ENCODE measurements at regions not wholly inside any gene's neighbourhood (a gene's known extent, or its start where the extent isn't known, plus 50 kb on each side); places are given as distances from the start of the nearest gene placed in this dataset.

GRCh38 chr13:76129305-76130000 is 493.3 kb downstream of the LMO7 start:
- H2BK120ac ChIP-seq (ENCODE audit: low read depth, low read length, poor library complexity, severe bottlenecking), result no peak overlapping the region
- H2BK20ac ChIP-seq (ENCODE audit: low read depth, low read length, poor library complexity, severe bottlenecking), result no peak overlapping the region
- H3K79me1 ChIP-seq (ENCODE audit: insufficient read depth, low read depth, low read length, poor library complexity, severe bottlenecking), result no peaks in the 10 kb centered on the region
- Mint-ChIP-seq H3K4me1 (peaks cover 4 to 5% of the 10 kb centered on the region in 2 experiments; a peak in 2 of 4 replicates), H3K9me3 (peaks cover 8 to 9% of the 10 kb centered on the region in 2 experiments; a peak in 3 of 5 replicates), H3K27me3 (ENCODE audit: low read depth) (no peaks in the 10 kb centered on the region), H3K36me3 (ENCODE audit: insufficient read depth in 1 of 3, low read depth in 3 of 3) (peaks cover 0 to 10% (median 0%) of the 10 kb centered on the region in 3 experiments; a peak in 2 of 7 replicates), H3K4me3 (no peak overlapping the region), H3K27ac (peak overlapping the region in 1 of 3 experiments; percentile 41; a peak in 1 of 7 replicates)
- TF ChIP-seq CTCF (conservative IDR thresholded peaks at IDR 0.05), result no peak
- H3K27me3 ChIP-seq (ENCODE audit: insufficient read depth, low read length), result no peaks in the 10 kb centered on the region
- H4K91ac ChIP-seq (ENCODE audit: insufficient read length, low read depth, low read length), result no peak overlapping the region
- H3K18ac ChIP-seq (ENCODE audit: insufficient read length, low read depth, low read length), result no peak overlapping the region
- no peak overlapping the region for H4K8ac ChIP-seq (replicated peaks; ENCODE audit: insufficient read length, low read depth, low read length)
- H3K4me1 ChIP-seq (ENCODE audit: insufficient read depth, low read length), result no peaks in the 10 kb centered on the region
- WGBS (ENCODE audit: extremely low coverage, insufficient read length, low lambda C conversion rate), result no CpG with 5 or more reads among the region's 6 CpGs
- H3K4me2 ChIP-seq (ENCODE audit: insufficient read depth, insufficient read length, low read length), result no peak overlapping the region
- H2AK5ac ChIP-seq (ENCODE audit: insufficient read length, low read length), result no peak overlapping the region
- no peak overlapping the region for H3K4ac ChIP-seq (ENCODE audit: low read depth, low read length)
- no peak overlapping the region for H4K5ac ChIP-seq (ENCODE audit: insufficient read length, low read depth, low read length)
- no peak overlapping the region for H3K56ac ChIP-seq (ENCODE audit: insufficient read length, low read depth, low read length)
- H3K23me2 ChIP-seq (ENCODE audit: insufficient read length, low read depth, low read length, poor library complexity, severe bottlenecking), result no peaks in the 10 kb centered on the region
- H3K27ac ChIP-seq (ENCODE audit: insufficient read length, low read depth, low read length), result no peak overlapping the region
- no peak overlapping the region for H2BK15ac ChIP-seq (ENCODE audit: low read depth, low read length)
- H3T11ph ChIP-seq (ENCODE audit: low read length), result no peak overlapping the region
- no peak overlapping the region for H3K9ac ChIP-seq (ENCODE audit: extremely low read depth, insufficient read length, low read length)
- no peak overlapping the region for H2AFZ ChIP-seq (ENCODE audit: low read length)
- no peak overlapping the region for H2BK5ac ChIP-seq (ENCODE audit: insufficient read length, low read length)
- no peak overlapping the region for H2BK12ac ChIP-seq (ENCODE audit: insufficient read length, low read depth, low read length)
- H4K20me1 ChIP-seq (ENCODE audit: control insufficient read depth, insufficient read depth, insufficient read length), result no peaks in the 10 kb centered on the region
- no peak overlapping the region for H3K23ac ChIP-seq (ENCODE audit: insufficient read length, low read depth, low read length)
- no peaks in the 10 kb centered on the region for H3K9me3 ChIP-seq (ENCODE audit: control insufficient read depth, low read depth, low read length)
- no peak overlapping the region for H3K14ac ChIP-seq (ENCODE audit: insufficient read depth, low read length)
- no peak for DNase-seq
- H3K79me2 ChIP-seq (ENCODE audit: insufficient read depth, low read length), result no peaks in the 10 kb centered on the region
